ENCODE measurements at regions not wholly inside any gene's neighbourhood (a gene's known extent, or its start where the extent isn't known, plus 50 kb on each side); places are given as distances from the start of the nearest gene placed in this dataset.
A peak's percentile ranks its signal among the peaks of the same experiment; 100 is the strongest.
"Not testable (repeated sequence)": the region's sequence is repeated elsewhere in the genome, so short reads cannot be mapped to it uniquely, and the experiment has no call there.

DNA sequence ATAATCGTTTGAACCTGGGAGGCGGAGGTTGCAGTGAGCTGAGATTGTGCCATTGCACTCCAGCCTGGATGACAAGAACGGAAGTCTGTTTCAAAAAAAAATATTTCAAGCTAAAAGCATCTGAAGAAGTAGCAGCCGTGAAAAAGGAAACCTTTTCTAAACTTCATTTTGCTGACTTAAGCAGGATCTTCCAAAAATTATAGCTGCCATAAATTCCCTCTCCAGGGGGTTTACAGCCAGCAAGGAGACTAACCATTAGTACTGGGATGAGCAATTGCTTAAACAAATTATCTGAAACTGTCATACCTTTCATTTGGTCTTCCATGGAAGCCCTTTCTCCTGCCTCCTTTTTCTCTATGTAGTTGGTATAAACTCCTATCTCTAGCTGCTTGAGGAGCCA lies 69.9 kb upstream of the TSC22D1 start:
- Histone ChIP-seq H3K36me3 (ENCODE audit: control insufficient read depth in 2 of 3, insufficient read depth in 3 of 3, low read length in 3 of 3) (no peaks in the 10 kb centered on the region), H3K4me1 (ENCODE audit: control insufficient read depth in 2 of 2, insufficient read depth in 2 of 2, low read length in 2 of 2) (no peaks in the 10 kb centered on the region), H3K9me3 (ENCODE audit: control insufficient read depth in 2 of 3, low read length in 3 of 3) (no peaks in the 10 kb centered on the region), H3K27ac (ENCODE audit: low read depth, low read length) (no peak overlapping the region), H3K27me3 (ENCODE audit: control insufficient read depth in 2 of 2, insufficient read depth in 2 of 2, low read length in 2 of 2) (no peaks in the 10 kb centered on the region), H3K4me3 (ENCODE audit: low read length) (no peak overlapping the region)
- no peak for DNase-seq
- Mint-ChIP-seq H3K9me3 (peaks cover 0 to 2% (median 0%) of the 10 kb centered on the region in 11 donors), H3K4me3 (no peak overlapping the region), H3K4me1 (peaks cover 0 to 14% (median 0%) of the 10 kb centered on the region in 7 donors), H3K36me3 (no peaks in the 10 kb centered on the region), H3K27ac (no peak overlapping the region), H3K27me3 (peaks cover 0 to 10% (median 5%) of the 10 kb centered on the region in 5 donors)
- ChIA-PET POLR2A (no interaction called here), CTCF (interaction anchor here (0.6 kb wide), 1 partner anchor 163 kb away, joined by 3 read pairs; no protein-coding TSS in a partner anchor)
- intact Hi-C loops (cut with micrococcal nuclease), result no loop called here
- no peak for ATAC-seq

DNA sequence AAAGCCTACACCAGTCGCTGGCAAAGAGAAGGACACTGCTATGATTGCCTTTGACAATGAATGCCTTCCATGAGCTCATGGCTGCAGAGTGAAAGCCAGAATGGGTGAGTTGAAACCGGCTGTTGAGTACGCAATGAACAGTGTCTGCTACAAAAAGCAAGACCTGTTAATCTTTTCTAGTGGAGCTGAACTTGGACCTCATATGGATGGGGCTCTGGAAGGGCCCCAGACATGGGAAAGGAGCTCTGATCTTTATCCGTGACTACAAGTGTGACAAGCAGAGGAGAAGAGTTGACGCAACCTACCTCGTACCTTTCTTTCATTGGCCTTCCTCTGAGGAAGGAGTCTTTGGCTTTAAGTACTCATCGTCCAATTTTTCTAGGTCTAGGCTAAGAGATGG lies 67.1 kb upstream of the TSC22D1 start:
- Histone ChIP-seq H3K4me3 (ENCODE audit: low read length) (no peak overlapping the region), H3K9me3 (ENCODE audit: control insufficient read depth in 2 of 3, low read length in 3 of 3) (no peaks in the 10 kb centered on the region), H3K27me3 (ENCODE audit: control insufficient read depth in 2 of 2, insufficient read depth in 2 of 2, low read length in 2 of 2) (no peaks in the 10 kb centered on the region), H3K36me3 (ENCODE audit: control insufficient read depth in 2 of 3, insufficient read depth in 3 of 3, low read length in 3 of 3) (no peaks in the 10 kb centered on the region), H3K27ac (ENCODE audit: low read depth, low read length) (no peak overlapping the region), H3K4me1 (ENCODE audit: control insufficient read depth in 2 of 2, insufficient read depth in 2 of 2, low read length in 2 of 2) (no peaks in the 10 kb centered on the region)
- H3K9me3 Mint-ChIP-seq, result no peaks in the 10 kb centered on the region
- ChIA-PET POLR2A (no interaction called here), CTCF (no interaction called here)
- H3K36me3 Mint-ChIP-seq, result no peaks in the 10 kb centered on the region
- no peak overlapping the region for H3K4me3 Mint-ChIP-seq
- no peak overlapping the region for H3K27ac Mint-ChIP-seq
- H3K27me3 Mint-ChIP-seq, result peaks cover 0 to 5% (median 0%) of the 10 kb centered on the region in 5 donors
- no peak for DNase-seq
- H3K4me1 Mint-ChIP-seq, result peaks cover 0 to 2% (median 0%) of the 10 kb centered on the region in 7 donors
- intact Hi-C loops (cut with micrococcal nuclease), result no loop called here
- no peak for ATAC-seq

DNA sequence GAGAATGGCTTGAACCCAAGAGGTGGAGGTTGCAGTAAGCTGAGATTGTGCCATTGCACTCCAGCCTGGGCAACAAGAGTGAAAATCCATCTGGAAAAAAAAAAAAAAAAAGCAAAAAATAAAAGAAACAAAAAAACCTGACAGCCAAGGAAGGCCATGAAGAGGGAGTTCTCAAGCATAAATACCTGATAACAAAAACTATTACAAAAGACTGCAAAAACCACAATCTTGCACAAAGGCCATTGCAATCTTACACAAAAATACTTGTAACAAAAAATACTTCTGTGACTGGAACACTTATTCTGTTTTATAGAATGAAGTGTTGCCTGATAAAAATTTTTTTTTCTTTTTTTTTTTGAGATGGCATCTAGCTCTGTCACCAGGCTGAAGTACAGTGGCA lies 61.5 kb upstream of the TSC22D1 start:
- intact Hi-C loops (cut with micrococcal nuclease), result no loop called here
- no peaks in the 10 kb centered on the region for H3K9me3 ChIP-seq (ENCODE audit: control insufficient read depth in 2 of 3, low read length in 3 of 3)
- Mint-ChIP-seq H3K36me3 (no peaks in the 10 kb centered on the region), H3K27me3 (peaks cover 0 to 4% (median 0%) of the 10 kb centered on the region in 5 donors), H3K4me3 (no peak overlapping the region), H3K27ac (no peak overlapping the region), H3K4me1 (no peaks in the 10 kb centered on the region), H3K9me3 (peaks cover 0 to under 1% (median 0%) of the 10 kb centered on the region in 11 donors)
- no peaks in the 10 kb centered on the region for H3K36me3 ChIP-seq (ENCODE audit: control insufficient read depth in 2 of 3, insufficient read depth in 3 of 3, low read length in 3 of 3)
- no peaks in the 10 kb centered on the region for H3K27me3 ChIP-seq (ENCODE audit: control insufficient read depth in 2 of 2, insufficient read depth in 2 of 2, low read length in 2 of 2)
- CTCF ChIA-PET, result no interaction called here
- POLR2A ChIA-PET, result no interaction called here
- no peak overlapping the region for H3K27ac ChIP-seq (ENCODE audit: low read depth, low read length)
- ATAC-seq, result no peak
- no peaks in the 10 kb centered on the region for H3K4me1 ChIP-seq (ENCODE audit: control insufficient read depth in 2 of 2, insufficient read depth in 2 of 2, low read length in 2 of 2)
- no peak for DNase-seq
- H3K4me3 ChIP-seq (ENCODE audit: low read length), result no peak overlapping the region

DNA sequence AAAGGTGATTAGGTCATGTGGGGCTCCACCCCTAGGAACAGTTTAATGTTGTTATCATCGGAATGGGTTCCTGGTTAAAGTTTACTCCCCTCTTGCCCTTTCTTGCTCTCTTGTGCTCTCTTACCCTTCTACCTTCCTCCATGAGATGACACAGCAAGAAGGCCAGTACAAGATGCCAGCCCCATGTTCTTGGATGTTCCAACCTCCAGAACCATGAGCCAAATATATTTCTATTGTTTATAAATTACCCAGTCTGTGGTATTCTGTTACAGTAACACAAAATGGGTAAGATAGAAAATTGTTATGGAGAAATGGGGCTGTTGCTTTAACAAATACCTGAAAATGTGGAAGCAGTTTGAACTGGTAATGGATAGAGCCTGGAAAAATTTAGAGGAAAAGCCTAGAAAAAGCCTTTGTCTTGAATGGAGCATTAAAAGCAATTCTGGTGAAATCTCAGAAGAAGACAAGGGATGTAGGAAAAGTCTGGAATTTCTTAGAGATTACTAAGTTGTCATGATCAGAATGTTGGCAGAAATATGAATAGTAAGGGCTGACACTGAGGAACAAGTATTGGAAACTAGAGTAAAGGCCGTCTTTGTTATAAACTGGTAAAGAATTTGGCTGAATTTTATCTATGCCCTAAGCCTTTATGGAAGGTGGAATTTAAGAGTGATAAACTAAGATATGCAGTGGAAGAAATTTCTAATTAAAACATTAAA lies 53.5 kb upstream of the TSC22D1 start:
- Histone ChIP-seq H3K4me1 (ENCODE audit: control insufficient read depth in 2 of 2, insufficient read depth in 2 of 2, low read length in 2 of 2) (no peaks in the 10 kb centered on the region), H3K4me3 (ENCODE audit: low read length) (no peak overlapping the region), H3K27me3 (ENCODE audit: control insufficient read depth in 2 of 2, insufficient read depth in 2 of 2, low read length in 2 of 2) (no peaks in the 10 kb centered on the region), H3K9me3 (ENCODE audit: control insufficient read depth in 2 of 3, low read length in 3 of 3) (no peaks in the 10 kb centered on the region), H3K36me3 (ENCODE audit: control insufficient read depth in 2 of 3, insufficient read depth in 3 of 3, low read length in 3 of 3) (no peaks in the 10 kb centered on the region), H3K27ac (ENCODE audit: low read depth, low read length) (no peak overlapping the region)
- peaks cover 0 to 3% (median 0%) of the 10 kb centered on the region in 11 donors for H3K9me3 Mint-ChIP-seq
- DNase-seq (no peak), ATAC-seq (no peak)
- ChIA-PET POLR2A (no interaction called here), CTCF (no interaction called here)
- no peak overlapping the region for H3K4me3 Mint-ChIP-seq
- H3K27me3 Mint-ChIP-seq, result peaks cover 4 to 34% (median 21%) of the 10 kb centered on the region in 5 donors
- intact Hi-C loops (cut with micrococcal nuclease), result no loop called here
- no peak overlapping the region for H3K27ac Mint-ChIP-seq
- no peaks in the 10 kb centered on the region for H3K36me3 Mint-ChIP-seq
- H3K4me1 Mint-ChIP-seq, result no peaks in the 10 kb centered on the region

DNA sequence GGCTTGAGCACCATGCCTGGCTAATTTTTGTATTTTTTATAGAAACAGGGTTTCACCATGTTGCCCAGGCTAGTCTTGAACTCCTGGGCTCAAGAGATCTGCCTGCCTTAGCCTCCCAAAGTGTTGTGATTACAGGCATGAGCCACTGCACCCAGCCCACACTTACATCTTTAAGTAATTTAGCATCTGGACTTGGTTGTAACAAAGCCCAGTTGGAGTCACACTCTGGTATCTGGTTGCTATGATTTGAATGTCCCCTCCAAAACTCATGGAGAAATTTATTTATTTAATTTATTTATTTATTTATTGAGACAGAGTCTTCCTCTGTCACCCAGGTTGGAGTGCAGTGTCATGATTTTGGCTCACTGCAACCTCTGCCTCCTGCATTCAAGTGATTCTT lies 52.7 kb upstream of the TSC22D1 start:
- H3K36me3 Mint-ChIP-seq; H3K9me3 Mint-ChIP-seq; H3K4me3 Mint-ChIP-seq; H3K36me3 ChIP-seq (ENCODE audit: control insufficient read depth in 2 of 3, insufficient read depth in 3 of 3, low read length in 3 of 3); intact Hi-C loops (cut with micrococcal nuclease); H3K4me3 ChIP-seq (ENCODE audit: low read length); POLR2A ChIA-PET; CTCF ChIA-PET; H3K27me3 ChIP-seq (ENCODE audit: control insufficient read depth in 2 of 2, insufficient read depth in 2 of 2, low read length in 2 of 2); H3K27ac ChIP-seq (ENCODE audit: low read depth, low read length); DNase-seq; H3K9me3 ChIP-seq (ENCODE audit: control insufficient read depth in 2 of 3, low read length in 3 of 3); H3K4me1 ChIP-seq (ENCODE audit: control insufficient read depth in 2 of 2, insufficient read depth in 2 of 2, low read length in 2 of 2); H3K4me1 Mint-ChIP-seq; ATAC-seq: not testable (repeated sequence)
- Mint-ChIP-seq H3K27me3 (peaks cover 6 to 38% (median 25%) of the 10 kb centered on the region in 5 donors), H3K27ac (peak overlapping the region in 1 of 9 donors; percentile 12)

DNA sequence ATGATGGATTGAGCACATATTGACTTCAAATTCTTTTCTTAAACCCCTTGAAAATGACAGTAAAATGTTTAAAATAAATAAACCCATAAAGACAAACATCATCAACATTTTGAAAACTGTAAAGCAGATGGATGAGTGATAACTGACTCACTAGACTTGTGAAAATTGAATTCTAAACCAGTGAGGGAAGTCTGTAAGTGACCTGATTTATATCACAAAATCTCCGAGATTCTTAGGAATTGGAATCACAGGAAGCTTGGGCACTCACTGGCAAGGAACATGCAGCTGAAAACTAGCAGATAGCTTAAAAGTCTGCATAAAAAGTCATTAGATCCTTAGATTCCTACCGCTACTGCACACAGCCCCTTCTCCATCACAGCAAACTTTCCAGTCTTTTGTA lies 51.3 kb upstream of the TSC22D1 start:
- no peak overlapping the region for H3K27ac Mint-ChIP-seq
- no peaks in the 10 kb centered on the region for H3K4me1 Mint-ChIP-seq
- ChIA-PET POLR2A (no interaction called here), CTCF (no interaction called here)
- H3K27me3 ChIP-seq (ENCODE audit: control insufficient read depth in 2 of 2, insufficient read depth in 2 of 2, low read length in 2 of 2), result no peaks in the 10 kb centered on the region
- H3K36me3 ChIP-seq (ENCODE audit: control insufficient read depth in 2 of 3, insufficient read depth in 3 of 3, low read length in 3 of 3), result no peaks in the 10 kb centered on the region
- no peak overlapping the region for H3K4me3 ChIP-seq (ENCODE audit: low read length)
- H3K9me3 ChIP-seq (ENCODE audit: control insufficient read depth in 2 of 3, low read length in 3 of 3), result no peaks in the 10 kb centered on the region
- DNase-seq (no peak), ATAC-seq (no peak)
- peaks cover 0 to under 1% (median 0%) of the 10 kb centered on the region in 11 donors for H3K9me3 Mint-ChIP-seq
- no peak overlapping the region for H3K27ac ChIP-seq (ENCODE audit: low read depth, low read length)
- H3K4me3 Mint-ChIP-seq, result no peak overlapping the region
- H3K4me1 ChIP-seq (ENCODE audit: control insufficient read depth in 2 of 2, insufficient read depth in 2 of 2, low read length in 2 of 2), result no peaks in the 10 kb centered on the region
- H3K36me3 Mint-ChIP-seq, result no peaks in the 10 kb centered on the region
- H3K27me3 Mint-ChIP-seq, result peaks cover 8 to 38% (median 25%) of the 10 kb centered on the region in 5 donors
- intact Hi-C loops (cut with micrococcal nuclease), result no loop called here

DNA sequence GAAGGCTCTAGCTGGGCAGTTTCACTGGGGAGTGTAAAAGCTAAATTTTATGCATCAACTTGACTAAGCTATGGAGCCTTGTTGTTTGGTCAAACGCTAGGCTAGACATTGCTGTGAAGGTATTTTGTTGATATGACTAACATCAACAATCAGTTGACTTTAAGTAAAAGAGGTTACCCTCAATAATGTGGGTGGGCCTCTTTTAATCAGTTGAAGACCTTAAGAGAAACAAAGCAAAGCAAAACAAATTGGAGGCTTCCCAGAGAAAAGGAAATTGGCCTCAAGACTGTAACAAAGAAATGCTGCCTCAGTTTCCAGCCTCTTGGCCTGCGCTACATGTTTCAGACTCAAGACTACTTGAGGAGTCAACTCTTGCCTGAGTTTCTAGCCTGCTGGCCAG lies 50.0 kb upstream of the TSC22D1 start:
- H3K27me3 Mint-ChIP-seq, result peaks cover 12 to 38% (median 25%) of the 10 kb centered on the region in 5 donors
- H3K4me1 Mint-ChIP-seq, result no peaks in the 10 kb centered on the region
- intact Hi-C loops (cut with micrococcal nuclease), result no loop called here
- ChIA-PET POLR2A (no interaction called here), CTCF (no interaction called here)
- Histone ChIP-seq H3K9me3 (ENCODE audit: control insufficient read depth in 2 of 3, low read length in 3 of 3) (no peaks in the 10 kb centered on the region), H3K36me3 (ENCODE audit: control insufficient read depth in 2 of 3, insufficient read depth in 3 of 3, low read length in 3 of 3) (no peaks in the 10 kb centered on the region), H3K27ac (ENCODE audit: low read depth, low read length) (no peak overlapping the region), H3K4me3 (ENCODE audit: low read length) (no peak overlapping the region), H3K27me3 (ENCODE audit: control insufficient read depth in 2 of 2, insufficient read depth in 2 of 2, low read length in 2 of 2) (no peaks in the 10 kb centered on the region), H3K4me1 (ENCODE audit: control insufficient read depth in 2 of 2, insufficient read depth in 2 of 2, low read length in 2 of 2) (no peaks in the 10 kb centered on the region)
- ATAC-seq (no peak), DNase-seq (no peak)
- no peaks in the 10 kb centered on the region for H3K9me3 Mint-ChIP-seq
- H3K4me3 Mint-ChIP-seq, result no peak overlapping the region
- no peaks in the 10 kb centered on the region for H3K36me3 Mint-ChIP-seq
- H3K27ac Mint-ChIP-seq, result no peak overlapping the region
